BE2C (cell line): ENCODE measurements at regions not wholly inside any gene's neighbourhood (a gene's known extent, or its start where the extent isn't known, plus 50 kb on each side); places are given as distances from the start of the nearest gene placed in this dataset.

Experiments used
- DNase-seq: peaks from one replicate; pipeline ENCODE4 v3.0.0-alpha.2; 2020
- H3K27me3 ChIP-seq: fragments of 250-450 bp; sonication (Bioruptor Pico); 2 replicates; pipeline ENCODE4 v1.5.1; 2020; ENCODE audit warnings: mild to moderate bottlenecking
- H3K36me3 ChIP-seq: fragments of 250-450 bp; sonication (Bioruptor Pico); 2 replicates; pipeline ENCODE4 v1.5.1; 2020; ENCODE audit warnings: mild to moderate bottlenecking
- H3K4me1 ChIP-seq: fragments of 250-450 bp; sonication (Bioruptor Pico); 2 replicates; pipeline ENCODE4 v1.5.1; 2020
- H3K4me3 ChIP-seq: 2 replicates; pipeline ENCODE4 v1.5.1; 2011; ENCODE audit warnings: low read depth, low read length
- H3K9me3 ChIP-seq: fragments of 250-450 bp; sonication (Bioruptor Pico); 2 replicates; pipeline ENCODE4 v1.5.1; 2020
- CTCF ChIP-seq: IDR thresholded peaks from 2 replicates; pipeline ENCODE4 v1.5.1; 2012; ENCODE audit warnings: mild to moderate bottlenecking, low read depth, low read length

- Histone ChIP-seq H3K27me3 (no peaks in the 10 kb centered on the region), H3K36me3 (no peaks in the 10 kb centered on the region), H3K9me3 (no peaks in the 10 kb centered on the region), H3K4me1 (no peaks in the 10 kb centered on the region; the same call in 1 of the 2 replicates), H3K4me3 (no peak overlapping the region)
- no peak for DNase-seq
- no peak for TF ChIP-seq CTCF
These were observed 101.0 kb upstream of the CHD6 start for GRCh38 chr20:41719151-41719550.

DNA sequence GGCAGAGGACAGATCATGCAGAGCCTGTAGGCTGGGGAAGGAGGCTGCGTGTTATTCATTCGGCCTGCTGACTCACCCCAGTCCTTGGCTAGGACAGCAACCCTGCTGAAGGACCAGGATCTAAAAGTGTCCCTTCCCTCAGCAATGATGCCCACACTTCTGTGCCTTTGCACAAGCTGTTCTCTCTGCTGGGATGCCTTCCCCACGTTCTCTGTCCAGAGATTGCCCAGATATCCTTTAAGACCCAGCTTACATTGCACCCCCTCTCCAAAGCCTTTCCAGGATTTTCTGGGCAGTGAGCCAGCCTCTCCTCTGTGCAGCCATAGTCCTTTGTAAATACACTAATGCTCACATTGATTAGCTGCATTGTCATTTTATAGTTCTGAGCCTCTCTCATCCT lies 99.3 kb upstream of the CHD6 start:
- Histone ChIP-seq H3K4me3 (no peak overlapping the region), H3K4me1 (no peaks in the 10 kb centered on the region; the same call in 1 of the 2 replicates), H3K36me3 (no peaks in the 10 kb centered on the region), H3K9me3 (no peaks in the 10 kb centered on the region), H3K27me3 (no peaks in the 10 kb centered on the region)
- peak; percentile 28 for DNase-seq
- no peak for TF ChIP-seq CTCF

GRCh38 chr20:41716911-41717310 lies 98.7 kb upstream of the CHD6 start:
- Histone ChIP-seq H3K27me3 (no peaks in the 10 kb centered on the region), H3K4me1 (no peaks in the 10 kb centered on the region; the same call in 1 of the 2 replicates), H3K36me3 (no peaks in the 10 kb centered on the region), H3K9me3 (no peaks in the 10 kb centered on the region), H3K4me3 (no peak overlapping the region)
- no peak for TF ChIP-seq CTCF
- DNase-seq = no peak

- no peak for DNase-seq
- Histone ChIP-seq H3K9me3 (no peaks in the 10 kb centered on the region), H3K4me3 (no peak overlapping the region), H3K4me1 (no peaks in the 10 kb centered on the region; the same call in 1 of the 2 replicates), H3K36me3 (no peaks in the 10 kb centered on the region), H3K27me3 (no peaks in the 10 kb centered on the region)
- no peak for TF ChIP-seq CTCF
These were observed 98.3 kb upstream of the CHD6 start for GRCh38 chr20:41716436-41716835.

DNA sequence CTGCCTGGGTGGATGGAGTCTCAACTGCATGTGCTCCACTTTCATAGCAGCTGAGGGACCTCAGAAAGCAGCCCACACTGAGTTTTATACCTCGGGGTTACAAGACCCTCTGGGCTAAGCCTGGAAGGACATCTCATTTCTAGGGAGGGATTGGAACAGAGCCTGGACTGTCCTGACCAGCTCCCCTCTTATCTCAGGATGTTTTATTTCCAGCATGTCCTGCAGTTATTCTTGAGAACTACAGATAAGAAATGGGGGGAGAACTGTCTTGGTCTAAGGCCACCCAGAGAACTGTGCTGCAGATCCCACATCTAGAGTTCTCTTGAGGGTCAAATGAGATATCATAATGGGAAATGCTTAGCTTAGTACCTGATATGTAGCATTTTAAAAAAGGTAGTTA lies 97.3 kb upstream of the CHD6 start:
- Histone ChIP-seq H3K9me3 (no peaks in the 10 kb centered on the region), H3K4me1 (no peaks in the 10 kb centered on the region; the same call in 1 of the 2 replicates), H3K4me3 (no peak overlapping the region), H3K36me3 (no peaks in the 10 kb centered on the region), H3K27me3 (no peaks in the 10 kb centered on the region)
- DNase-seq = no peak
- no peak for TF ChIP-seq CTCF

- TF ChIP-seq CTCF = no peak
- H3K27me3 ChIP-seq = no peaks in the 10 kb centered on the region
- no peaks in the 10 kb centered on the region for H3K36me3 ChIP-seq
- no peak for DNase-seq
- H3K4me1 ChIP-seq = no peaks in the 10 kb centered on the region; the same call in 1 of the 2 replicates
- H3K9me3 ChIP-seq = no peaks in the 10 kb centered on the region
- H3K4me3 ChIP-seq = no peak overlapping the region
These were observed 95.9 kb upstream of the CHD6 start for GRCh38 chr20:41714030-41714429.
